ENCODE measurements at regions not wholly inside any gene's neighbourhood (a gene's known extent, or its start where the extent isn't known, plus 50 kb on each side); places are given as distances from the start of the nearest gene placed in this dataset.

DNA sequence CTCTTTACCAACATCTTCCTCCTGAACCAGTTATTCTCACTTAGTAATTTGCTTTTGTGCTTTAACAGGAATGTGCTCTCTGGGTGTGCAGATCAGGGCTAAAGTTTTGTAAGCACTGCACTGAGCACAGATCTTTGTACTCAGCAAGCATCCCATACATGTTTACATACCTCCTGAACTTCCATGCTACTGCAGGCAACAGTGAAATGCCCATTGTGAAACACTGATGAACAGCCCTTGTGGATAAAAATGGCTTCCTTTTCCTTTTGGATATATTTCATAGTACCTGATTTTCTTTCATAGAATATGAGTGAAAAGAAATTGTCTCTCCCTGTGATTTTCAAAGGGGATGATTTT, 855.9 kb downstream of the MCTP2 start:
- TF ChIP-seq TAF1 (IDR thresholded peaks at IDR 0.05; ENCODE audit: borderline replicate concordance, insufficient read depth, low read length) (no peak), FOXP2 (optimal IDR thresholded peaks at IDR 0.05; ENCODE audit: borderline replicate concordance, extremely low read depth, extremely low read length, insufficient read depth) (no peak)

DNA sequence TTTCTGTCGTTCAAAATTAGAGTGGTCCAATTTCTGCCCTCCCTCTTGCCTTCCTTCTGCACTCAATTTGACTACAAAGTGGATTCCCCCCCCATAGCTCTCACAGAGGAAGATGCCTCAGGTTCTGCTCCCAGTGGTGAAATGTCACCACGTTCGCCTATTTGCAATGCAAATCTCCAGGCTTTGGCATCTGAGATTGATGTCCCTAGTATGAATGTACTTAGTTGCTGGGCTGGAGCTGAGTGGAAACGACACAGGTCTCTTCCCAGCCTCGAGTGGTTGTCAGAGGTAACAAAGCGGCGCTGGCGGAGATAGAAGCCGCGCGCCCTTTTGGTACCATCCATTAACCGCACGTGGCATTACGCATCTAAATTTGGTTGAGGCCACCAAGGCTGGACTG, 860.1 kb downstream of the MCTP2 start:
- no peak for TF ChIP-seq SIN3A (IDR thresholded peaks at IDR 0.05; ENCODE audit: borderline replicate concordance, insufficient read depth, low read length)
- no peak for TF ChIP-seq TAF1 (IDR thresholded peaks at IDR 0.05; ENCODE audit: borderline replicate concordance, insufficient read depth, low read length)
- no peak for TF ChIP-seq FOXP2 (optimal IDR thresholded peaks at IDR 0.05; ENCODE audit: borderline replicate concordance, extremely low read depth, extremely low read length, insufficient read depth)
- TF ChIP-seq, protein P1, sequence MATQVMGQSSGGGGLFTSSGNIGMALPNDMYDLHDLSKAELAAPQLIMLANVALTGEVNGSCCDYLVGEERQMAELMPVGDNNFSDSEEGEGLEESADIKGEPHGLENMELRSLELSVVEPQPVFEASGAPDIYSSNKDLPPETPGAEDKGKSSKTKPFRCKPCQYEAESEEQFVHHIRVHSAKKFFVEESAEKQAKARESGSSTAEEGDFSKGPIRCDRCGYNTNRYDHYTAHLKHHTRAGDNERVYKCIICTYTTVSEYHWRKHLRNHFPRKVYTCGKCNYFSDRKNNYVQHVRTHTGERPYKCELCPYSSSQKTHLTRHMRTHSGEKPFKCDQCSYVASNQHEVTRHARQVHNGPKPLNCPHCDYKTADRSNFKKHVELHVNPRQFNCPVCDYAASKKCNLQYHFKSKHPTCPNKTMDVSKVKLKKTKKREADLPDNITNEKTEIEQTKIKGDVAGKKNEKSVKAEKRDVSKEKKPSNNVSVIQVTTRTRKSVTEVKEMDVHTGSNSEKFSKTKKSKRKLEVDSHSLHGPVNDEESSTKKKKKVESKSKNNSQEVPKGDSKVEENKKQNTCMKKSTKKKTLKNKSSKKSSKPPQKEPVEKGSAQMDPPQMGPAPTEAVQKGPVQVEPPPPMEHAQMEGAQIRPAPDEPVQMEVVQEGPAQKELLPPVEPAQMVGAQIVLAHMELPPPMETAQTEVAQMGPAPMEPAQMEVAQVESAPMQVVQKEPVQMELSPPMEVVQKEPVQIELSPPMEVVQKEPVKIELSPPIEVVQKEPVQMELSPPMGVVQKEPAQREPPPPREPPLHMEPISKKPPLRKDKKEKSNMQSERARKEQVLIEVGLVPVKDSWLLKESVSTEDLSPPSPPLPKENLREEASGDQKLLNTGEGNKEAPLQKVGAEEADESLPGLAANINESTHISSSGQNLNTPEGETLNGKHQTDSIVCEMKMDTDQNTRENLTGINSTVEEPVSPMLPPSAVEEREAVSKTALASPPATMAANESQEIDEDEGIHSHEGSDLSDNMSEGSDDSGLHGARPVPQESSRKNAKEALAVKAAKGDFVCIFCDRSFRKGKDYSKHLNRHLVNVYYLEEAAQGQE (IDR thresholded peaks at IDR 0.05; ENCODE audit: insufficient read depth in 1 of 2, low read depth in 2 of 2, low read length in 2 of 2): no peak
- no peak for TF ChIP-seq POLR2AphosphoS5 (IDR thresholded peaks at IDR 0.05; ENCODE audit: low read depth, low read length)

- TF ChIP-seq SIN3A (IDR thresholded peaks at IDR 0.05; ENCODE audit: borderline replicate concordance, insufficient read depth, low read length): no peak
- no peak for TF ChIP-seq FOXP2 (optimal IDR thresholded peaks at IDR 0.05; ENCODE audit: borderline replicate concordance, extremely low read depth, extremely low read length, insufficient read depth)
- TF ChIP-seq, protein P1 (IDR thresholded peaks at IDR 0.05; ENCODE audit: insufficient read depth in 1 of 2, low read depth in 2 of 2, low read length in 2 of 2): no peak
- no peak for TF ChIP-seq POLR2AphosphoS5 (IDR thresholded peaks at IDR 0.05; ENCODE audit: low read depth, low read length)
- no peak for TF ChIP-seq TAF1 (IDR thresholded peaks at IDR 0.05; ENCODE audit: borderline replicate concordance, insufficient read depth, low read length)
These were observed 863.9 kb downstream of the MCTP2 start for GRCh38 chr15:95095250-95095649.

DNA sequence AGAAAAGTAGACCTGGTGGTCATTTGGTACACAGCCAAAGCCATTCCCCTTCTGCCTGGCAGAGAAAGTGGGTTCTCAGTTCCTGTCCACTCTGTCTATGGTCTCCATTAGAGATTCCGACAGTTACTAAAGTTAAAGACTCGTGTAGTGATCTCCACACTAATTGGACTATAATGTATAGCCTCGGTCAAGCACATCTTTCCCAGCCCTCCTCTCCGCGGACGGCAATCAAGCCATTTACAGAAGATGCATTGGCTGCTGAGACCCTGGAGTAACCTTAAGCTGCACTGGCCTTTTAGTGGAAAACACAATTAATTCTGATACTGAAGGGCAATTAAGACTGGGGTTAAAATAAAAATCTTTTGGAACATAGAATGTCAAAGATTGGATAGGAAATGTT, 865.3 kb downstream of the MCTP2 start:
- no peak for TF ChIP-seq SIN3A (IDR thresholded peaks at IDR 0.05; ENCODE audit: borderline replicate concordance, insufficient read depth, low read length)
- TF ChIP-seq, protein P1 (IDR thresholded peaks at IDR 0.05; ENCODE audit: insufficient read depth in 1 of 2, low read depth in 2 of 2, low read length in 2 of 2): no peak
- TF ChIP-seq POLR2AphosphoS5 (IDR thresholded peaks at IDR 0.05; ENCODE audit: low read depth, low read length): no peak
- TF ChIP-seq FOXP2 (optimal IDR thresholded peaks at IDR 0.05; ENCODE audit: borderline replicate concordance, extremely low read depth, extremely low read length, insufficient read depth): no peak
- TF ChIP-seq TAF1 (IDR thresholded peaks at IDR 0.05; ENCODE audit: borderline replicate concordance, insufficient read depth, low read length): no peak

GRCh38 chr15:95097361-95097760, 866.0 kb downstream of the MCTP2 start:
- TF ChIP-seq POLR2AphosphoS5 (IDR thresholded peaks at IDR 0.05; ENCODE audit: low read depth, low read length): no peak
- TF ChIP-seq FOXP2 (optimal IDR thresholded peaks at IDR 0.05; ENCODE audit: borderline replicate concordance, extremely low read depth, extremely low read length, insufficient read depth): no peak
- TF ChIP-seq SIN3A (IDR thresholded peaks at IDR 0.05; ENCODE audit: borderline replicate concordance, insufficient read depth, low read length): no peak
- TF ChIP-seq, protein P1 (IDR thresholded peaks at IDR 0.05; ENCODE audit: insufficient read depth in 1 of 2, low read depth in 2 of 2, low read length in 2 of 2): no peak
- TF ChIP-seq TAF1 (IDR thresholded peaks at IDR 0.05; ENCODE audit: borderline replicate concordance, insufficient read depth, low read length): no peak

Data from PFSK-1 (cell line).